Ascending aorta (tissue), 2 donors: ENCODE measurements at regions not wholly inside any gene's neighbourhood (a gene's known extent, or its start where the extent isn't known, plus 50 kb on each side); places are given as distances from the start of the nearest gene placed in this dataset.
"Not testable (repeated sequence)": the region's sequence is repeated elsewhere in the genome, so short reads cannot be mapped to it uniquely, and the experiment has no call there.

Experiments
- DNase-seq, 2 donors: peaks; one replicate each; pipeline ENCODE4 v3.0.0-alpha.2; 2019; ENCODE audit warnings: low spot score in 2 of 2
- H3K27ac ChIP-seq, 2 donors: fragments of 200-600 bp; sonication (generic); one replicate each; pipeline ENCODE4 v1.5.1; 2016 to 2017; ENCODE audit warnings: mild to moderate bottlenecking in 1 of 2
- H3K27me3 ChIP-seq: fragments of 200-600 bp; sonication (generic); one replicate; pipeline ENCODE4 v1.5.1; 2017
- H3K36me3 ChIP-seq, 2 donors: fragments of 200-600 bp; sonication (generic); one replicate each; pipeline ENCODE4 v1.5.1; 2016
- H3K4me1 ChIP-seq, 2 donors: fragments of 200-600 bp; sonication (generic); one replicate each; pipeline ENCODE4 v1.5.1; 2016 to 2017; ENCODE audit warnings: mild to moderate bottlenecking in 1 of 2
- H3K4me3 ChIP-seq, 2 donors: fragments of 200-600 bp; sonication (generic); one replicate each; pipeline ENCODE4 v1.5.1; 2016 to 2017; ENCODE audit warnings: mild to moderate bottlenecking in 1 of 2
- H3K9me3 ChIP-seq, 2 donors: fragments of 200-600 bp; sonication (generic); one replicate each; pipeline ENCODE4 v1.5.1; 2016
- intact Hi-C: fragments of 100-400 bp; cut with DNase I; formaldehyde crosslinking; loops from one replicate; pipeline ENCODE4 v1.15.1; 2023
- TF ChIP-seq, protein P1 (sequence below), 3 experiments: fragments of 200-600 bp in 2 of 3; fragments of 450-650 bp in 1 of 3; sonication (generic) in 2 of 3; IDR thresholded peaks; one replicate each; pipeline ENCODE4 v1.5.1; 2016 to 2019; ENCODE audit warnings: antibody characterized with exemption in 3 of 3, mild to moderate bottlenecking in 1 of 3, moderate library complexity in 1 of 3

DNA sequence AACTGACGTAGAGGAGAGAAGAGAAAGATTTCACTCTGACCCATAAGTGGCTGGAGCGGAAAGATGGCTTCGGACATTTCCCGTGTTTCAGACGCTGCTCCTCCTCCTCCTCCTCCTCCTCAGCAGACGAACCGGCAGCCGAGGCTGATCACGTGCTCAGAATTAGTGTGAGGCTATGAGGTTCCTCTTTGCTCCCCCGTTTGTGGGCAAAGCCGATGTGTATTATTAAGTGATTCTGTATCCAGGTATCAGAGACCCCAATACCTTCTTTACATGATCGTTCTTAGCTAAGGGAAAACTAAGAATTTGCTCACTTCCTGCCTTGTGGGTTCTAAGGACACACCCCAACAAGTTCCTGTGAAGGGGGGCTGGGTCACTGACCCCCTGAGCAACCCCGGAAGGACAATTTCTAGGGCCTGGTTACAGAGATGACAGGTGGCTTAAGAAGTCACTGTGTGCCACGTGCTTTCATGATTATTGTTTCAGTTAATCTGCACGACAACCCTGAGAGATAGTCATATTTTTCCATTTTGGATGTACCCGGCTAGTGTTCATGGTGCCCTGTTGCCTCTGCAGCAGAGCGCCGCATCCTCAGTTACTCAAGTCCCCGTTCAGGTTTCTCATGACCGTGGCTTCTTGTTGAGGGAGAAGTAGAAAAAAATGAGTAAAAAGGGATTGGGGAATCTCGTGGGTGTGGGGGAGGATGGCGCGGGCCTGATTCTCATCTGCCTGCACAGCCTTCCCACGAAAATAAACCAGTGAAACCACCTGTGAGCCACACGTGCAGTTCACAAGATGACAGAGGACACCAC lies 671.8 kb downstream of the QKI start:
- intact Hi-C loops = loop anchor here (5.0 to 10.0 kb wide), 2 partner anchors 751 to 1359 kb away; partner anchors contain the start of genes PACRG and PRKN
- TF ChIP-seq, protein P1, sequence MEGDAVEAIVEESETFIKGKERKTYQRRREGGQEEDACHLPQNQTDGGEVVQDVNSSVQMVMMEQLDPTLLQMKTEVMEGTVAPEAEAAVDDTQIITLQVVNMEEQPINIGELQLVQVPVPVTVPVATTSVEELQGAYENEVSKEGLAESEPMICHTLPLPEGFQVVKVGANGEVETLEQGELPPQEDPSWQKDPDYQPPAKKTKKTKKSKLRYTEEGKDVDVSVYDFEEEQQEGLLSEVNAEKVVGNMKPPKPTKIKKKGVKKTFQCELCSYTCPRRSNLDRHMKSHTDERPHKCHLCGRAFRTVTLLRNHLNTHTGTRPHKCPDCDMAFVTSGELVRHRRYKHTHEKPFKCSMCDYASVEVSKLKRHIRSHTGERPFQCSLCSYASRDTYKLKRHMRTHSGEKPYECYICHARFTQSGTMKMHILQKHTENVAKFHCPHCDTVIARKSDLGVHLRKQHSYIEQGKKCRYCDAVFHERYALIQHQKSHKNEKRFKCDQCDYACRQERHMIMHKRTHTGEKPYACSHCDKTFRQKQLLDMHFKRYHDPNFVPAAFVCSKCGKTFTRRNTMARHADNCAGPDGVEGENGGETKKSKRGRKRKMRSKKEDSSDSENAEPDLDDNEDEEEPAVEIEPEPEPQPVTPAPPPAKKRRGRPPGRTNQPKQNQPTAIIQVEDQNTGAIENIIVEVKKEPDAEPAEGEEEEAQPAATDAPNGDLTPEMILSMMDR (IDR thresholded peaks at IDR 0.05) = no peak
- H3K36me3 ChIP-seq = no peaks in the 10 kb centered on the region
- H3K9me3 ChIP-seq = no peaks in the 10 kb centered on the region
- H3K27me3 ChIP-seq = no peaks in the 10 kb centered on the region
- H3K27ac ChIP-seq = peak overlapping the region; percentile 93 to 96
- H3K4me3 ChIP-seq = no peak overlapping the region
- peaks cover 0 to 12% of the 10 kb centered on the region in 2 donors for H3K4me1 ChIP-seq
- DNase-seq = no peak

DNA sequence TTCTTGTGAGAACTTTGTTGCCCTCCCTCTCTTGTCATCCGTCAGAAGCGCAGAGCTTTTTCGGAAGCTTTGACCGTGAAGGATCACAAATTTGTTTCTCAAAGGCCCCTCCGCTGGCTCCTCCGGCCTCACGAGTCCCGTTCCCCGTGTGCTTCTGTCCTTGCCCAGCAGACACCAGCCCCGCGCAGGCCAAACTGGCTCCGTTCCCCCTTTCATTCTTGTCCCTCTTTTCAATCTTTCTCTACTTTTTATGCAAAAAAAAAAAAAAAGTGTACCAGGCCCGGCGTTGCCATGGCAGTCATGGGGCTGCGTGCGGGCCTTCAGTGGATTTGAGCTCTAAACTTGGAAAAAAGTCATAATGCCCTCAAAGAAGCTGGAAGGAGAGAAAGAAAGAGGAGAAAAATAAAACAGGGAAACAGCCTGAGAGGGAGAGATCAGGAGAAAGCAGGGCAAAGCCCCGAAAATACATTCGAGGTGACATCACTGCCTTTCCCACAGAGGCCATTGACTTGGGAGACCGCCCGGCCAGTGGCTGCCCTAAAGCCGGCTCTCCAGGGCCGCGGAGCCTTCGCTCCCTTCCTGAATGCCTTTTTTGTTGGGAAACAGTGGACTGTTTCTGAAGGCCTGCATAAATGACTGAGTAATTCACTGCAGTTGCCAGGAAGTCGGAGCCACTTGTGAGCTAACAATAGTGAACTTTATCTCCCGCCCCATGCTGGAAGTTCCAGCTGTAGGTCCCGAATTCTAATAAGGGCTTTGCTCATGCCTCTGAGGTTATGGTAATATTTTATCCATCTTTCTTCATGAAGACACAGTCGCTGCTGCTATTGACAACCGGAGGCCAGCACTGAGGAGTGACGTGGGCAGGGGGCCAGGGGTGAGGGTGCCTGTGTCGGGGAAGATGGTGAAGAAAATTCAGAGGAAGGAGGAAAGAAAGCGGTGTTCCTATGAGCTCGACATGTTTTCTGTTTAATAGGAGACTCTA lies 670.9 kb downstream of the QKI start:
- intact Hi-C loops = loop anchor here (2.0 to 10.0 kb wide), 3 partner anchors 669 to 1358 kb away; partner anchors contain the start of genes PACRG and PRKN
- Histone ChIP-seq H3K27me3 (no peaks in the 10 kb centered on the region), H3K27ac (peak overlapping the region; percentile 93 to 96), H3K36me3 (no peaks in the 10 kb centered on the region), H3K4me3 (peak overlapping the region in 1 of 2 donors; percentile 62), H3K9me3 (no peaks in the 10 kb centered on the region), H3K4me1 (peaks cover 0 to 12% of the 10 kb centered on the region in 2 donors)
- TF ChIP-seq, protein P1 (IDR thresholded peaks at IDR 0.05) = no peak
- DNase-seq = peak; percentile 53 to 91

DNA sequence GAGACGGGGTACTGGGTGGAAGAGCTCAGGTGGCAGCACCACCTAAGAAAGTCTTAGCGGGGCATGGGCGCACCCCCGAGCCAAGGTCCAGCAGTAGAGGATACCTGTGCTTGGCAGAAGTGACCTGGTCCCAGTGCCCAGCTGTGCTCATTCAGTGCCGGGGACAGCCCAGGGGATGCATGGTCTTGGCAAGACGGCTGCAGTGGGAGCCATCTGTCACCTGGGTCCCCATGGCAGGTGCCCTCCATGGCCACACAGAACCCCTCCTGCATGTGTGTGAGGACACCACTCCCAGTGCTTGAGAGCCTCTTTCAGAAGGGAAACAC lies 664.7 kb downstream of the QKI start:
- no peak for DNase-seq
- H3K4me1 ChIP-seq = peaks cover 0 to 1% of the 10 kb centered on the region in 2 donors
- no peaks in the 10 kb centered on the region for H3K9me3 ChIP-seq
- no peaks in the 10 kb centered on the region for H3K27me3 ChIP-seq
- TF ChIP-seq, protein P1 (IDR thresholded peaks at IDR 0.05) = no peak
- no peak overlapping the region for H3K27ac ChIP-seq
- H3K4me3 ChIP-seq = no peak overlapping the region
- intact Hi-C loops = no loop called here
- no peaks in the 10 kb centered on the region for H3K36me3 ChIP-seq

DNA sequence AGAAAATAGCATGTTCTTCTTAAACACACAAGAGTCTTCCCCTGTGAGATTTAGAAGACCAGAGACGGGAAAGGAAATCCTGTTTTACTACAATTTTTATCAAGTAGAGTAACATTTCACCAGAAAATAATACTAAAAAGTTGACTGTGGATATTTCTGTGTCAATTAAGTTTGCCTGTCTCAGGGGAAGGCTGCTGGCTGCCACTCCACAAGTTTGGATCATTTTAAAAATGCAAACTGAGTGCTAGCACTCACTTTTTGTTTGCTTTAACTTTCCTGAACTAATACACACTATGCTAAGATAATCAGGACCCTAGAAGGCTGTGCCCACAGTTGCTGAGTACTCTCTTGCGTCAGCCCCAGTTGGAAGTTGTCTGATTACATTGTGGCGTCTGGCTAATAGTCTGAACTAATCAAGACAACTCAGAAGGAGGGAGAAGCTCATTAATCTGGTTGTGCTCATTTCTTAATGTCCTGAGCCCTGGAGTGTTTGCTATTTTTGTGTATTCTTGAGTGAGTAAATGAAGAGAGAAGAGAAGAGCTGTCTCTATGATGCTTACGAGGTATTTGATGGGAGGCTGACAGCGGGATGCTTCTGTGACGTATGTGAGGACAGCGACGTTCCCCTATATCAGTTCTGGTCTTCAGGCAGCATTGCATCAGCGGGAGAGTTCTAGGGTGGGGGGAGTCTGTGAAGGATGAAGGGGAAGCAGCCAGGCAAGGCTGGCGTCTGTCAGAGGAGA lies 664.2 kb downstream of the QKI start:
- H3K27me3 ChIP-seq = no peaks in the 10 kb centered on the region
- no peak overlapping the region for H3K27ac ChIP-seq
- no peaks in the 10 kb centered on the region for H3K4me1 ChIP-seq
- H3K4me3 ChIP-seq = no peak overlapping the region
- H3K9me3 ChIP-seq = no peaks in the 10 kb centered on the region
- TF ChIP-seq, protein P1 (IDR thresholded peaks at IDR 0.05) = no peak
- no peaks in the 10 kb centered on the region for H3K36me3 ChIP-seq
- no peak for DNase-seq
- intact Hi-C loops = no loop called here

DNA sequence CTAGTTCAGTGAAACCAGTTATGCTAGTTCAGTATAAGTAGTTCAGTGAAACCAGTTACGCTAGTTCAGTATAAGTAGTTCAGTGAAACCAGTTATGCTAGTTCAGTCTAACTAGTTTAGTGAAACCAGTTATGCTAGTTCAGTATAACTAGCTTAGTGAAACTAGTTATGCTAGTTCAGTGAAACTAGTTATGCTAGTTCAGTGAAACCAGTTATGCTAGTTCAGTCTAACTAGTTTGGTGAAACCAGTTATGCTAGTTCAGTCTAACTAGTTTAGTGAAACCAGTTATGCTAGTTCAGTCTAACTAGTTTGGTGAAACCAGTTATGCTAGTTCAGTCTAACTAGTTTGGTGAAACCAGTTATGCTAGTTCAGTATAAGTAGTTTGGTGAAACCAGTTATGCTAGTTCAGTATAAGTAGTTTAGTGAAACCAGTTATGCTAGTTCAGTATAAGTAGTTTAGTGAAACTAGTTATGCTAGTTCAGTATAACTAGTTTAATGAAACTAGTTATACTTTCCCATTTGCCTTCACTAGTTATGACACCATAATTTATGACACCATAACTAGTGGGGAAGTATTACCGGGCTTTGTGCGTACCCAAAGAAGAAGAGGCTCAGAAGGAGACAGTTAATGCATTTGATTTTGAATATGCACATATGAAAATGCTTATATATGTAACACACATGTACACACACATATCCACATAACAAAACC lies 662.5 kb downstream of the QKI start:
- H3K36me3 ChIP-seq, H3K4me3 ChIP-seq, H3K27me3 ChIP-seq, DNase-seq, H3K9me3 ChIP-seq, intact Hi-C loops, H3K27ac ChIP-seq, H3K4me1 ChIP-seq: not testable (repeated sequence)
